ENCODE measurements at regions not wholly inside any gene's neighbourhood (a gene's known extent, or its start where the extent isn't known, plus 50 kb on each side); places are given as distances from the start of the nearest gene placed in this dataset.

- Histone ChIP-seq H3K79me2 (ENCODE audit: low read length) (no peaks in the 10 kb centered on the region), H3K9me3 (ENCODE audit: insufficient read depth, low read length) (no peaks in the 10 kb centered on the region), H3K4me2 (ENCODE audit: low read length) (no peak overlapping the region), H3K27ac (ENCODE audit: low read length) (no peak overlapping the region), H3K36me3 (replicated peaks; ENCODE audit: low read depth, low read length) (no peaks in the 10 kb centered on the region), H3K4me1 (ENCODE audit: low read length) (no peaks in the 10 kb centered on the region), H3K9ac (ENCODE audit: low read length) (no peak overlapping the region), H2AFZ (ENCODE audit: low read depth, low read length) (no peak overlapping the region), H4K20me1 (ENCODE audit: insufficient read depth, low read length) (no peaks in the 10 kb centered on the region), H3K4me3 (ENCODE audit: low read length) (no peak overlapping the region), H3K27me3 (ENCODE audit: low read depth, low read length) (no peaks in the 10 kb centered on the region; the same call in 1 of the 2 replicates)
- TF ChIP-seq EZH2phosphoT487 (IDR thresholded peaks at IDR 0.05; ENCODE audit: low read depth): no peak
- no peak for TF ChIP-seq CTCF (IDR thresholded peaks at IDR 0.05; ENCODE audit: low read depth, low read length)
Measured at GRCh38 chr12:45532113-45532512, 197.4 kb upstream of the ARID2 start.

GRCh38 chr12:45535610-45536180 lies 193.8 kb upstream of the ARID2 start:
- H3K4me1 ChIP-seq (ENCODE audit: low read length): no peaks in the 10 kb centered on the region
- H3K9me3 ChIP-seq (ENCODE audit: insufficient read depth, low read length): no peaks in the 10 kb centered on the region
- H3K9ac ChIP-seq (ENCODE audit: low read length): no peak overlapping the region
- no peak overlapping the region for H3K4me2 ChIP-seq (ENCODE audit: low read length)
- TF ChIP-seq CTCF (IDR thresholded peaks at IDR 0.05; ENCODE audit: low read depth, low read length): no peak
- TF ChIP-seq EZH2phosphoT487 (IDR thresholded peaks at IDR 0.05; ENCODE audit: low read depth): no peak
- H3K36me3 ChIP-seq (replicated peaks; ENCODE audit: low read depth, low read length): no peaks in the 10 kb centered on the region
- H3K79me2 ChIP-seq (ENCODE audit: low read length): no peaks in the 10 kb centered on the region
- no peak overlapping the region for H2AFZ ChIP-seq (ENCODE audit: low read depth, low read length)
- no peak overlapping the region for H3K27ac ChIP-seq (ENCODE audit: low read length)
- peaks cover 4% of the 10 kb centered on the region; the same call in 1 of the 2 replicates for H3K27me3 ChIP-seq (ENCODE audit: low read depth, low read length)
- H4K20me1 ChIP-seq (ENCODE audit: insufficient read depth, low read length): no peaks in the 10 kb centered on the region
- no peak overlapping the region for H3K4me3 ChIP-seq (ENCODE audit: low read length)

GRCh38 chr12:45536284-45536683 lies 193.2 kb upstream of the ARID2 start:
- H3K4me3 ChIP-seq (ENCODE audit: low read length): no peak overlapping the region
- H3K27ac ChIP-seq (ENCODE audit: low read length): no peak overlapping the region
- no peaks in the 10 kb centered on the region for H3K4me1 ChIP-seq (ENCODE audit: low read length)
- H3K9ac ChIP-seq (ENCODE audit: low read length): no peak overlapping the region
- no peak overlapping the region for H3K4me2 ChIP-seq (ENCODE audit: low read length)
- no peaks in the 10 kb centered on the region for H3K9me3 ChIP-seq (ENCODE audit: insufficient read depth, low read length)
- no peaks in the 10 kb centered on the region for H3K79me2 ChIP-seq (ENCODE audit: low read length)
- H2AFZ ChIP-seq (ENCODE audit: low read depth, low read length): no peak overlapping the region
- H3K36me3 ChIP-seq (replicated peaks; ENCODE audit: low read depth, low read length): no peaks in the 10 kb centered on the region
- no peaks in the 10 kb centered on the region for H4K20me1 ChIP-seq (ENCODE audit: insufficient read depth, low read length)
- H3K27me3 ChIP-seq (ENCODE audit: low read depth, low read length): peaks cover 4% of the 10 kb centered on the region; the same call in 1 of the 2 replicates
- TF ChIP-seq CTCF (IDR thresholded peaks at IDR 0.05; ENCODE audit: low read depth, low read length): no peak
- no peak for TF ChIP-seq EZH2phosphoT487 (IDR thresholded peaks at IDR 0.05; ENCODE audit: low read depth)

GRCh38 chr12:45540661-45541341 lies 188.7 kb upstream of the ARID2 start:
- H2AFZ ChIP-seq (ENCODE audit: low read depth, low read length): no peak overlapping the region
- H3K27me3 ChIP-seq (ENCODE audit: low read depth, low read length): peaks cover 11% of the 10 kb centered on the region; the same call in 1 of the 2 replicates
- no peaks in the 10 kb centered on the region for H4K20me1 ChIP-seq (ENCODE audit: insufficient read depth, low read length)
- H3K4me1 ChIP-seq (ENCODE audit: low read length): peaks cover 3% of the 10 kb centered on the region
- no peak overlapping the region for H3K4me2 ChIP-seq (ENCODE audit: low read length)
- no peaks in the 10 kb centered on the region for H3K36me3 ChIP-seq (replicated peaks; ENCODE audit: low read depth, low read length)
- H3K9me3 ChIP-seq (ENCODE audit: insufficient read depth, low read length): no peaks in the 10 kb centered on the region
- TF ChIP-seq CTCF (IDR thresholded peaks at IDR 0.05; ENCODE audit: low read depth, low read length): no peak
- no peak for TF ChIP-seq EZH2phosphoT487 (IDR thresholded peaks at IDR 0.05; ENCODE audit: low read depth)
- no peak overlapping the region for H3K4me3 ChIP-seq (ENCODE audit: low read length)
- no peaks in the 10 kb centered on the region for H3K79me2 ChIP-seq (ENCODE audit: low read length)
- no peak overlapping the region for H3K9ac ChIP-seq (ENCODE audit: low read length)
- H3K27ac ChIP-seq (ENCODE audit: low read length): no peak overlapping the region
